ENCODE measurements at regions not wholly inside any gene's neighbourhood (a gene's known extent, or its start where the extent isn't known, plus 50 kb on each side); places are given as distances from the start of the nearest gene placed in this dataset.
A peak's percentile ranks its signal among the peaks of the same experiment; 100 is the strongest.

- Mint-ChIP-seq H3K27me3 (ENCODE audit: low read depth) (no peaks in the 10 kb centered on the region), H3K4me1 (ENCODE audit: low read depth) (no peaks in the 10 kb centered on the region), H3K36me3 (ENCODE audit: low read depth) (no peaks in the 10 kb centered on the region), H3K4me3 (no peak overlapping the region), H3K9me3 (no peaks in the 10 kb centered on the region), H3K27ac (no peak overlapping the region)
- DNase-seq (ENCODE audit: low spot score), result no peak
Observed at GRCh38 chr2:220673151-220673874, 898.8 kb downstream of the EPHA4 start.

GRCh38 chr2:220674033-220674432 is 898.1 kb downstream of the EPHA4 start:
- DNase-seq (ENCODE audit: low spot score), result no peak
- no peaks in the 10 kb centered on the region for H3K4me1 Mint-ChIP-seq (ENCODE audit: low read depth)
- H3K4me3 Mint-ChIP-seq, result no peak overlapping the region
- no peak overlapping the region for H3K27ac Mint-ChIP-seq
- no peaks in the 10 kb centered on the region for H3K27me3 Mint-ChIP-seq (ENCODE audit: low read depth)
- H3K36me3 Mint-ChIP-seq (ENCODE audit: low read depth), result no peaks in the 10 kb centered on the region
- H3K9me3 Mint-ChIP-seq, result no peaks in the 10 kb centered on the region

- Mint-ChIP-seq H3K36me3 (ENCODE audit: low read depth) (no peaks in the 10 kb centered on the region), H3K27me3 (ENCODE audit: low read depth) (no peaks in the 10 kb centered on the region), H3K27ac (no peak overlapping the region), H3K4me1 (ENCODE audit: low read depth) (no peaks in the 10 kb centered on the region), H3K9me3 (no peaks in the 10 kb centered on the region), H3K4me3 (no peak overlapping the region)
- DNase-seq (ENCODE audit: low spot score), result no peak
Observed at GRCh38 chr2:220676695-220677094, 895.4 kb downstream of the EPHA4 start.

GRCh38 chr2:220678943-220679342 is 893.2 kb downstream of the EPHA4 start:
- Mint-ChIP-seq H3K4me1 (ENCODE audit: low read depth) (no peaks in the 10 kb centered on the region), H3K27ac (no peak overlapping the region), H3K4me3 (no peak overlapping the region)

GRCh38 chr2:220682616-220683015 is 889.5 kb downstream of the EPHA4 start:
- peaks cover 9% of the 10 kb centered on the region for H3K27me3 Mint-ChIP-seq (ENCODE audit: low read depth)
- H3K4me3 Mint-ChIP-seq, result no peak overlapping the region

More at GRCh38 chr2:220678943-220679342, 893.2 kb downstream of the EPHA4 start:
- no peaks in the 10 kb centered on the region for H3K9me3 Mint-ChIP-seq
- DNase-seq (ENCODE audit: low spot score), result no peak
- no peaks in the 10 kb centered on the region for H3K36me3 Mint-ChIP-seq (ENCODE audit: low read depth)
- no peaks in the 10 kb centered on the region for H3K27me3 Mint-ChIP-seq (ENCODE audit: low read depth)

GRCh38 chr2:220684099-220684498 is 888.0 kb downstream of the EPHA4 start:
- Mint-ChIP-seq H3K4me3 (no peak overlapping the region), H3K27me3 (ENCODE audit: low read depth) (peaks cover 9% of the 10 kb centered on the region), H3K36me3 (ENCODE audit: low read depth) (no peaks in the 10 kb centered on the region), H3K9me3 (no peaks in the 10 kb centered on the region), H3K4me1 (ENCODE audit: low read depth) (no peaks in the 10 kb centered on the region), H3K27ac (no peak overlapping the region)
- DNase-seq (ENCODE audit: low spot score), result no peak

More at GRCh38 chr2:220682616-220683015, 889.5 kb downstream of the EPHA4 start:
- Mint-ChIP-seq H3K4me1 (ENCODE audit: low read depth) (no peaks in the 10 kb centered on the region), H3K9me3 (no peaks in the 10 kb centered on the region), H3K27ac (no peak overlapping the region), H3K36me3 (ENCODE audit: low read depth) (no peaks in the 10 kb centered on the region)
- DNase-seq (ENCODE audit: low spot score), result no peak

- H3K4me3 Mint-ChIP-seq, result no peak overlapping the region
- DNase-seq (ENCODE audit: low spot score), result peak; percentile 19
- no peak overlapping the region for H3K27ac Mint-ChIP-seq
- peaks cover 9% of the 10 kb centered on the region for H3K27me3 Mint-ChIP-seq (ENCODE audit: low read depth)
- H3K36me3 Mint-ChIP-seq (ENCODE audit: low read depth), result no peaks in the 10 kb centered on the region
- no peaks in the 10 kb centered on the region for H3K9me3 Mint-ChIP-seq
- H3K4me1 Mint-ChIP-seq (ENCODE audit: low read depth), result no peaks in the 10 kb centered on the region
Observed at GRCh38 chr2:220687231-220687843, 884.8 kb downstream of the EPHA4 start.

- H3K27me3 Mint-ChIP-seq (ENCODE audit: low read depth), result no peaks in the 10 kb centered on the region
- no peak overlapping the region for H3K4me3 Mint-ChIP-seq
- H3K36me3 Mint-ChIP-seq (ENCODE audit: low read depth), result no peaks in the 10 kb centered on the region
- no peak for DNase-seq (ENCODE audit: low spot score)
- no peak overlapping the region for H3K27ac Mint-ChIP-seq
- no peaks in the 10 kb centered on the region for H3K4me1 Mint-ChIP-seq (ENCODE audit: low read depth)
- H3K9me3 Mint-ChIP-seq, result no peaks in the 10 kb centered on the region
Observed at GRCh38 chr2:220695397-220696279, 876.5 kb downstream of the EPHA4 start.

- no peak for DNase-seq (ENCODE audit: low spot score)
- H3K27me3 Mint-ChIP-seq (ENCODE audit: low read depth), result no peaks in the 10 kb centered on the region
- no peak overlapping the region for H3K4me3 Mint-ChIP-seq
- no peaks in the 10 kb centered on the region for H3K36me3 Mint-ChIP-seq (ENCODE audit: low read depth)
- no peaks in the 10 kb centered on the region for H3K4me1 Mint-ChIP-seq (ENCODE audit: low read depth)
- no peak overlapping the region for H3K27ac Mint-ChIP-seq
- peaks cover 6% of the 10 kb centered on the region for H3K9me3 Mint-ChIP-seq
Observed at GRCh38 chr2:220696280-220696669, 875.8 kb downstream of the EPHA4 start.

GRCh38 chr2:220697011-220697410 is 875.1 kb downstream of the EPHA4 start:
- peaks cover 9% of the 10 kb centered on the region for H3K9me3 Mint-ChIP-seq
- no peak overlapping the region for H3K27ac Mint-ChIP-seq
- DNase-seq (ENCODE audit: low spot score), result no peak
- no peaks in the 10 kb centered on the region for H3K27me3 Mint-ChIP-seq (ENCODE audit: low read depth)
- H3K36me3 Mint-ChIP-seq (ENCODE audit: low read depth), result no peaks in the 10 kb centered on the region
- no peak overlapping the region for H3K4me3 Mint-ChIP-seq
- no peaks in the 10 kb centered on the region for H3K4me1 Mint-ChIP-seq (ENCODE audit: low read depth)

GRCh38 chr2:220701115-220701514 is 871.0 kb downstream of the EPHA4 start:
- Mint-ChIP-seq H3K27ac (no peak overlapping the region), H3K9me3 (peaks cover 9% of the 10 kb centered on the region), H3K4me3 (no peak overlapping the region), H3K27me3 (ENCODE audit: low read depth) (no peaks in the 10 kb centered on the region), H3K4me1 (ENCODE audit: low read depth) (no peaks in the 10 kb centered on the region), H3K36me3 (ENCODE audit: low read depth) (no peaks in the 10 kb centered on the region)
- no peak for DNase-seq (ENCODE audit: low spot score)

- Mint-ChIP-seq H3K27me3 (ENCODE audit: low read depth) (no peaks in the 10 kb centered on the region), H3K4me1 (ENCODE audit: low read depth) (no peaks in the 10 kb centered on the region), H3K36me3 (ENCODE audit: low read depth) (no peaks in the 10 kb centered on the region), H3K9me3 (peaks cover 9% of the 10 kb centered on the region), H3K27ac (no peak overlapping the region), H3K4me3 (no peak overlapping the region)
- no peak for DNase-seq (ENCODE audit: low spot score)
Observed at GRCh38 chr2:220703279-220703678, 868.8 kb downstream of the EPHA4 start.

GRCh38 chr2:220704081-220704480 is 868.0 kb downstream of the EPHA4 start:
- Mint-ChIP-seq H3K4me1 (ENCODE audit: low read depth) (no peaks in the 10 kb centered on the region), H3K27me3 (ENCODE audit: low read depth) (no peaks in the 10 kb centered on the region), H3K27ac (no peak overlapping the region), H3K36me3 (ENCODE audit: low read depth) (no peaks in the 10 kb centered on the region), H3K4me3 (no peak overlapping the region), H3K9me3 (peaks cover 9% of the 10 kb centered on the region)
- no peak for DNase-seq (ENCODE audit: low spot score)

- Mint-ChIP-seq H3K4me1 (ENCODE audit: low read depth) (no peaks in the 10 kb centered on the region), H3K27ac (no peak overlapping the region), H3K9me3 (peaks cover 9% of the 10 kb centered on the region), H3K27me3 (ENCODE audit: low read depth) (no peaks in the 10 kb centered on the region), H3K36me3 (ENCODE audit: low read depth) (no peaks in the 10 kb centered on the region), H3K4me3 (no peak overlapping the region)
- DNase-seq (ENCODE audit: low spot score), result no peak
Observed at GRCh38 chr2:220704810-220705209, 867.3 kb downstream of the EPHA4 start.

Measured in T-helper 2 cell treated with Interferon-gamma antibody and Interleukin-4, amounts not matched to agents 5 μg/mL and 100 μg/mL, for 36 hours (primary cell).